NCI-H146 (cell line): ENCODE measurements at regions not wholly inside any gene's neighbourhood (a gene's known extent, or its start where the extent isn't known, plus 50 kb on each side); places are given as distances from the start of the nearest gene placed in this dataset.
"Not testable (repeated sequence)": the region's sequence is repeated elsewhere in the genome, so short reads cannot be mapped to it uniquely, and the experiment has no call there.

Source experiments
- DNase-seq: peaks from one replicate; lab custom pipeline; 2025; lab: John Stamatoyannopoulos, UW

- no peak for DNase-seq
These were observed 65.3 kb downstream of the CDO1 start for GRCh38 chr5:115751176-115751575.

GRCh38 chr5:115749016-115749415 lies 67.4 kb downstream of the CDO1 start:
- DNase-seq: no peak

GRCh38 chr5:115739245-115739644 lies 77.2 kb downstream of the CDO1 start:
- DNase-seq: not testable (repeated sequence)

GRCh38 chr5:115738830-115739229 lies 77.6 kb downstream of the CDO1 start:
- no peak for DNase-seq

- DNase-seq: no peak
These were observed 79.0 kb downstream of the CDO1 start for GRCh38 chr5:115737452-115737851.

- DNase-seq: no peak
These were observed 79.8 kb downstream of the CDO1 start for GRCh38 chr5:115736690-115737005.

GRCh38 chr5:115736004-115736689 lies 80.3 kb downstream of the CDO1 start:
- DNase-seq: no peak

- DNase-seq: no peak
These were observed 81.1 kb downstream of the CDO1 start for GRCh38 chr5:115735108-115735998.

GRCh38 chr5:115733607-115734006 lies 82.9 kb downstream of the CDO1 start:
- DNase-seq: no peak

- DNase-seq: no peak
These were observed 84.4 kb downstream of the CDO1 start for GRCh38 chr5:115732026-115732425.

- DNase-seq: no peak
These were observed 90.9 kb downstream of the CDO1 start for GRCh38 chr5:115725522-115725921.

GRCh38 chr5:115723220-115723619 lies 93.2 kb downstream of the CDO1 start:
- no peak for DNase-seq

GRCh38 chr5:115720888-115721287 lies 95.1 kb upstream of the TMED7 start:
- DNase-seq: no peak

- DNase-seq: no peak
These were observed 93.1 kb upstream of the TMED7 start for GRCh38 chr5:115718927-115719326.

- DNase-seq: no peak
These were observed 87.6 kb upstream of the TMED7 start for GRCh38 chr5:115713408-115713807.

GRCh38 chr5:115709585-115709984 lies 83.7 kb upstream of the TMED7 start:
- DNase-seq: no peak

- no peak for DNase-seq
These were observed 83.1 kb upstream of the TMED7 start for GRCh38 chr5:115708819-115709477.

GRCh38 chr5:115703514-115703913 lies 77.7 kb upstream of the TMED7 start:
- no peak for DNase-seq

GRCh38 chr5:115702025-115702424 lies 76.2 kb upstream of the TMED7 start:
- DNase-seq: peak; percentile 28

GRCh38 chr5:115699967-115700366 lies 74.1 kb upstream of the TMED7 start:
- no peak for DNase-seq

- no peak for DNase-seq
These were observed 70.4 kb upstream of the TMED7 start for GRCh38 chr5:115696141-115696650.

GRCh38 chr5:115695310-115695880 lies 69.6 kb upstream of the TMED7 start:
- DNase-seq: no peak
